SU-DHL-6 (cell line): ENCODE measurements at regions not wholly inside any gene's neighbourhood (a gene's known extent, or its start where the extent isn't known, plus 50 kb on each side); places are given as distances from the start of the nearest gene placed in this dataset.

Experiments
- H2AFZ ChIP-seq: fragments of 200-600 bp; sonication (generic); 2 replicates; pipeline ENCODE4 v1.6.1; 2014; ENCODE audit warnings: low read depth, mild to moderate bottlenecking, moderate library complexity, mixed read lengths, antibody characterized with exemption, low read length; ENCODE audit not compliant: severe bottlenecking
- H3F3A ChIP-seq: fragments of 200-600 bp; shearing (Covaris generic); 2 replicates; pipeline ENCODE4 v1.6.0; 2016; ENCODE audit warnings: antibody characterized with exemption, mild to moderate bottlenecking; ENCODE audit not compliant: insufficient read depth
- H3K27ac ChIP-seq: fragments of 200-600 bp; sonication (generic); 2 replicates; pipeline ENCODE4 v1.5.1; 2016; ENCODE audit warnings: low read depth, mild to moderate bottlenecking, low read length, moderate library complexity, mixed read lengths
- H3K27me3 ChIP-seq: fragments of 200-600 bp; sonication (generic), shearing (Covaris generic); 2 replicates; pipeline ENCODE4 v1.6.0; 2014; ENCODE audit warnings: mild to moderate bottlenecking, low read length
- H3K36me3 ChIP-seq: fragments of 200-600 bp; sonication (generic); 2 replicates; pipeline ENCODE4 v1.6.1; 2014; ENCODE audit warnings: mild to moderate bottlenecking, low read length, mixed read lengths
- H3K4me2 ChIP-seq: fragments of 300-600, 200-600 bp; shearing (Covaris generic), sonication (generic); 2 replicates; pipeline ENCODE4 v1.6.0; 2014; ENCODE audit warnings: low read length, low read depth, mild to moderate bottlenecking; ENCODE audit not compliant: poor library complexity, severe bottlenecking
- H3K4me3 ChIP-seq: fragments of 200-600 bp; sonication (generic); 2 replicates; pipeline ENCODE4 v1.5.1; 2014; ENCODE audit warnings: antibody characterized with exemption, low read length, mild to moderate bottlenecking, mixed read lengths; ENCODE audit not compliant: insufficient read depth, poor library complexity, severe bottlenecking
- H3K79me2 ChIP-seq: fragments of 200-600 bp; sonication (generic); 2 replicates; pipeline ENCODE4 v1.6.1; 2014; ENCODE audit warnings: mild to moderate bottlenecking, low read length, moderate library complexity; ENCODE audit not compliant: insufficient read depth
- H3K9ac ChIP-seq: fragments of 200-600 bp; sonication (generic); 2 replicates; pipeline ENCODE4 v1.7.0; 2014; ENCODE audit warnings: mild to moderate bottlenecking, low read length
- H3K9me2 ChIP-seq: fragments of 200-600 bp; sonication (generic); replicated peaks from 2 replicates; pipeline ENCODE4 v1.6.1; 2014; ENCODE audit warnings: low read length; ENCODE audit not compliant: insufficient read depth
- H3K9me3 ChIP-seq: fragments of 200-600 bp; sonication (generic); 2 replicates; pipeline ENCODE4 v1.6.1; 2014; ENCODE audit warnings: low read length, mixed read lengths; ENCODE audit not compliant: insufficient read depth
- H4K20me1 ChIP-seq: fragments of 200-600 bp; sonication (generic); 2 replicates; pipeline ENCODE4 v1.6.1; 2014; ENCODE audit warnings: low read depth, mild to moderate bottlenecking, antibody characterized with exemption, low read length, moderate library complexity, mixed read lengths
- CTCF ChIP-seq: fragments of 200-600 bp; sonication (generic); IDR thresholded peaks from one replicate; pipeline ENCODE4 v1.5.1; 2017; ENCODE audit warnings: antibody characterized with exemption, mild to moderate bottlenecking, low read length, moderate library complexity; ENCODE audit not compliant: insufficient read depth, poor library complexity, severe bottlenecking
- EZH2phosphoT487 ChIP-seq: fragments of 200-600 bp; sonication (generic), shearing (Covaris generic); conservative IDR thresholded peaks from 2 replicates; pipeline ENCODE4 v1.6.1; 2018; ENCODE audit warnings: mild to moderate bottlenecking, antibody characterized with exemption, low read length, moderate library complexity, mixed read lengths

DNA sequence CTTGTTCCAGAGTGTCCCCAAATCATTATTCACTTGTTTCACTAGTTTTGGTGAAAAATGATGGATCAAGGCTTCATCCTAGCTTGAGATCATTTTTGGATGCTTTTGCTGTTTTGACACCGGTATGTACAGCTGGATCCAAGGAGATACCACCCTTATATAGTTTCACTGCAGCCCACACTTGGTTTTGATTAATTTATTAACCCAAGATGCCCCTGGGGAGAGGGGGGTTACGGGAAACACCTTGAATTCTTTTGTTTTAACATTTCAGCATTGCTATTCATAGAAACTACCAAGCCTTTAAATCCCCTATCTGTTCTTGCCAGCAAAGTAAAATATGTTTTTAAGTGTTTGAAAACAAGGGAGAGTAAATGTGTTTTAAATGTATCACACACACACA lies 457.7 kb upstream of the RUNX1 start:
- Histone ChIP-seq H3K4me3 (no peak overlapping the region), H3K9me3 (no peaks in the 10 kb centered on the region), H3K27ac (no peak overlapping the region), H3K4me2 (no peak overlapping the region), H3K27me3 (peaks cover 4% of the 10 kb centered on the region; the same call in 1 of the 2 replicates), H3K79me2 (no peaks in the 10 kb centered on the region), H3K36me3 (no peaks in the 10 kb centered on the region), H2AFZ (no peak overlapping the region), H4K20me1 (no peaks in the 10 kb centered on the region), H3K9ac (no peak overlapping the region), H3F3A (no peaks in the 10 kb centered on the region), H3K9me2 (no peaks in the 10 kb centered on the region)
- TF ChIP-seq EZH2phosphoT487 (no peak), CTCF (no peak)

DNA sequence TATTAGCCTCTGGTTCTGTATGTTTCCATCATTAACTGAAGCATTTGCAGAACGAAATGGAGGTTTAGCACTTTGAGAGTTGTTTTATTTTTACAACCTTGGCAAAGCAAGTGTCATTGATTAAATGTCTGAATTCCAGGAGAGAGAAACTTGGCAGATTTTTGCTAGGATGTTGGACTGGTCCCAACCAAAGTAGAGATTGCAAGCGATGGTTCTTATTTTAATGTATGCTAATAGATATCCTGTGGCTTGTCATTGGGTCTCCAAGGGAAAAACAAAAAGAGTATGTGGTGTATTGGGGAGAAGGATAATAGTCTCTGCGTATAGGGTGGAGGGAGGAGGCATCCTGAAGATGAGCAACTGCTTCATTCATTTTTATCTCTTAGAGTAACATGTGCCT lies 457.2 kb upstream of the RUNX1 start:
- no peak overlapping the region for H3K4me3 ChIP-seq
- no peaks in the 10 kb centered on the region for H3K79me2 ChIP-seq
- H3K36me3 ChIP-seq, result no peaks in the 10 kb centered on the region
- H3K4me2 ChIP-seq, result no peak overlapping the region
- H3K9ac ChIP-seq, result no peak overlapping the region
- H3K9me2 ChIP-seq, result no peaks in the 10 kb centered on the region
- H2AFZ ChIP-seq, result no peak overlapping the region
- H3K27me3 ChIP-seq, result peaks cover 4% of the 10 kb centered on the region; the same call in 1 of the 2 replicates
- no peaks in the 10 kb centered on the region for H3K9me3 ChIP-seq
- TF ChIP-seq EZH2phosphoT487 (no peak), CTCF (no peak)
- H3K27ac ChIP-seq, result no peak overlapping the region
- H3F3A ChIP-seq, result no peaks in the 10 kb centered on the region
- H4K20me1 ChIP-seq, result no peaks in the 10 kb centered on the region

DNA sequence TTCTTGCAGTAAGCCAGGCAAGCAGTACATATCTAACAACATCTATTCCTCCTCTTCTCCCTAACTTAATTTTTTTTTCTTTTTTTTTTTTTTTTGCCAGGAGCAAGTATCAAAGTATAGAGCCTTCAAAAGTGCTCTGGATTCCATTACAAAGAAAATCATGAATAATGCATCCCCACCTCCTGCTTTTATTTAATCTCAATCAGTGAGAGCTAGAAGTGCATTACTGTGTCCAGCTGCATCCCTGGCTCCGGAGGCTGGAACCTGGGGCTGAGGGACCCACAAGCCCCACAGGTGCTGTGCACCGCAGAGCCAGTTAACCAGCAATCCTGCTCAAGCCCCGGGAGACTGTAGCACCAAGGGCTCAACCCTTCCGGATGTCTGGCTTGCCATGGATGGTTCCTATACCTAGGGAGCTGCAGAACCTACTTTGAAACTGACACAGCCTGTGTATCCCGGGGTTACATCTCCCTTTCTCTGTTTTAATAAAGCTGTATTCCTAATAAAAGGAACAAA lies 455.9 kb upstream of the RUNX1 start:
- Histone ChIP-seq H3K27ac (no peak overlapping the region), H3K36me3 (no peaks in the 10 kb centered on the region), H3K9me3 (no peaks in the 10 kb centered on the region), H3K27me3 (peaks cover 4% of the 10 kb centered on the region; the same call in 1 of the 2 replicates), H3K9me2 (no peaks in the 10 kb centered on the region), H4K20me1 (no peaks in the 10 kb centered on the region), H3K4me2 (no peak overlapping the region), H3F3A (no peaks in the 10 kb centered on the region), H2AFZ (no peak overlapping the region), H3K4me3 (no peak overlapping the region), H3K9ac (no peak overlapping the region), H3K79me2 (no peaks in the 10 kb centered on the region)
- no peak for TF ChIP-seq EZH2phosphoT487
- TF ChIP-seq CTCF, result no peak
